NB4 (cell line): ENCODE measurements at regions not wholly inside any gene's neighbourhood (a gene's known extent, or its start where the extent isn't known, plus 50 kb on each side); places are given as distances from the start of the nearest gene placed in this dataset.

Experiments
- DNase-seq: peaks from one replicate; pipeline ENCODE4 v3.0.0; 2010; ENCODE audit warnings: low read depth
- H3K4me3 ChIP-seq: one replicate; pipeline ENCODE4 v1.5.1; 2011; ENCODE audit warnings: mild to moderate bottlenecking, low read depth, low read length, moderate library complexity
- MYC ChIP-seq: IDR thresholded peaks from 2 replicates; pipeline ENCODE4 v1.6.1; 2011; ENCODE audit warnings: low read depth, low read length
- POLR2A ChIP-seq: IDR thresholded peaks from 2 replicates; pipeline ENCODE4 v1.6.1; 2011; ENCODE audit warnings: mild to moderate bottlenecking; ENCODE audit not compliant: insufficient read length; ENCODE audit errors: extremely low read depth
- TF ChIP-seq, protein P1 (sequence below): IDR thresholded peaks from 2 replicates; pipeline ENCODE4 v1.6.1; 2011; ENCODE audit warnings: low read depth, low read length
- TF ChIP-seq, protein P2 (sequence below): IDR thresholded peaks from one replicate; pipeline ENCODE4 v1.5.1; 2012; ENCODE audit warnings: low read depth, low read length

DNA sequence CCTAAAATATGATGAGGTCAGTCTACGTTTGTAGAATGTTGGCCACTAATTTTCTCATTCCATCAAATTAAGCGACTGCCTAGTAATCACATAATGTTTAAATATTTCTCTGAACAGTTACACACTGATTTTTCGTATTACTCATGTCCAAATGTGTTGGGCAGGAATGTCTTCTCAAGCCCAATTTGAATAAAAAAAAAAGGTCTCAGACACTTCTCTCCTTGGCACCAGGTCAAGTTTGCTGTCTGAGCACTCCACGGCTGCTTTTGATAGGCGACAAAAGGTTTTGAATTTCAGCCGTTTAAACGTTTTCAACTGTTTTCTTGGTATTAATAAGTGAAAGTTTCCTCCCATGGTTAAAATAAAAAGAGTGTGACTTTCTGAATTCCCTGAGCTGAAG, 542.1 kb downstream of the IRX1 start:
- H3K4me3 ChIP-seq = no peak overlapping the region
- TF ChIP-seq MYC (no peak), POLR2A (no peak)
- TF ChIP-seq, protein P1, sequence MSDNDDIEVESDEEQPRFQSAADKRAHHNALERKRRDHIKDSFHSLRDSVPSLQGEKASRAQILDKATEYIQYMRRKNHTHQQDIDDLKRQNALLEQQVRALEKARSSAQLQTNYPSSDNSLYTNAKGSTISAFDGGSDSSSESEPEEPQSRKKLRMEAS = no peak
- TF ChIP-seq, protein P2, sequence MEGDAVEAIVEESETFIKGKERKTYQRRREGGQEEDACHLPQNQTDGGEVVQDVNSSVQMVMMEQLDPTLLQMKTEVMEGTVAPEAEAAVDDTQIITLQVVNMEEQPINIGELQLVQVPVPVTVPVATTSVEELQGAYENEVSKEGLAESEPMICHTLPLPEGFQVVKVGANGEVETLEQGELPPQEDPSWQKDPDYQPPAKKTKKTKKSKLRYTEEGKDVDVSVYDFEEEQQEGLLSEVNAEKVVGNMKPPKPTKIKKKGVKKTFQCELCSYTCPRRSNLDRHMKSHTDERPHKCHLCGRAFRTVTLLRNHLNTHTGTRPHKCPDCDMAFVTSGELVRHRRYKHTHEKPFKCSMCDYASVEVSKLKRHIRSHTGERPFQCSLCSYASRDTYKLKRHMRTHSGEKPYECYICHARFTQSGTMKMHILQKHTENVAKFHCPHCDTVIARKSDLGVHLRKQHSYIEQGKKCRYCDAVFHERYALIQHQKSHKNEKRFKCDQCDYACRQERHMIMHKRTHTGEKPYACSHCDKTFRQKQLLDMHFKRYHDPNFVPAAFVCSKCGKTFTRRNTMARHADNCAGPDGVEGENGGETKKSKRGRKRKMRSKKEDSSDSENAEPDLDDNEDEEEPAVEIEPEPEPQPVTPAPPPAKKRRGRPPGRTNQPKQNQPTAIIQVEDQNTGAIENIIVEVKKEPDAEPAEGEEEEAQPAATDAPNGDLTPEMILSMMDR = no peak
- no peak for DNase-seq

DNA sequence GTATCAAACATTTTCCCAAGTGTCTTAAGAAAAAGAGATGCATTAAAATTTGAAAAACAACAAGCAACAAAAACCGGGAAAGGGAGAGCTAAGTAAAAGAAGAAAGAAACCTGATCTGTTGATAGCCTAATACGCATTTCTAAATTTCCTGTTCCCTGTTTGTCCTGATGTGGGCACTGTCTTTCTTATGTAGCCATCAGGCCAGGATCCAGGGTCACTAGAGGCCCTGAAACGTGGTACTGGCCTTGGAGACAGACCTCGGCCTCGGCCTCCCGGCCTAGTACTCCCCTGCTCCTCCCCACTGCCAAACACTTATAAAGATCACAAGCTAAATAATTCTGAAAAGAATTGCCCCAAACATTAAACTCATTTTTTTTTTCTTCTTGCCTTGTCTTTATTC, 547.2 kb downstream of the IRX1 start:
- TF ChIP-seq POLR2A = no peak
- TF ChIP-seq MYC = no peak
- TF ChIP-seq, protein P1 = no peak
- TF ChIP-seq, protein P2 = no peak
- no peak for DNase-seq
- H3K4me3 ChIP-seq = no peak overlapping the region

DNA sequence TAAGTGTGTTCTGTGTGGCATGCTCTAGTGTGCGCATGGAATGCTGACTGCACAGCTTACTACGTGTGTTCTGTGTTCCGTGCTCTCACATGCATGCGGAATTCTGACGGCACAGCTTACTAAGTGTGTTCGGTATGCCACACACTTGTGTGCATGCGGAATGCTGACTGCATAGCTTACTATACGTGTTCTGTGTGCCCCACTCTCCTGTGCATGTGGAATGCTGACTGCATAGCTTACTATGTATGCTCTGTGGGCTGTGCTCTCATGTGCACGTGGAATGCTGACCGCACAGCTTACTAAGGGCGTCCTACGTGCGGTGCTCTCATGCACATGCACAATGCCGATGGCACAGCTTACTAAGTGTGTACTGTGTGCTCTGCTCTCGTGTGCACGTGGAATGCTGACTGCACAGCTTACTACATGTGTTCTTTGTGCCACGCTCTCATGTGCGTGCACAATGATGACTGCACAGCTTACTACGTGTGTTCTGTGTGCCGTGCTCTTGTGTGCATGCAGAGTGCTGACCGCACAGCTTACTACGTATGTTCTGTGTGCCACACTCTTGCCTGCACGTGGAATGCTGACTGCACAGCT, 548.9 kb downstream of the IRX1 start:
- TF ChIP-seq POLR2A (no peak), MYC (no peak)
- no peak for DNase-seq
- H3K4me3 ChIP-seq = no peak overlapping the region

DNA sequence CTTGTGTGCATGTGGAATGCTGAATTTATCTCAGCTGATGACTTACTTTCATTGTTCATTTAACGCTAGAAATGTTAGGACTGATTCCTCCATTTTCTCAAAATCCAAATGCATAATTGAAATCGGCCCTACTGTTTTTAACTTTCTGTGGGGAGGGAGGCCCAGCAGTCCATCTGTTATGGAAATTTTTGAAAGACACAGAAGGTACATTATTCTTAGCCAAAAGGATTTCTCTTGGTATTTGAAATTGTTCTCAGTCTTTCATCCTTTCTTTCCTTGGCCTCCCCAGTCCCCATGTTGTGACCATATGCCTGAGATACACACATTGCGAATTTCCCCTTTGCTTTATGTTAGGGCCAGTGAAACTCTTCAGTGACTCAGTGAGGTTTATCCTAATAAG, 549.9 kb downstream of the IRX1 start:
- TF ChIP-seq, protein P2 = no peak
- no peak for TF ChIP-seq MYC
- TF ChIP-seq, protein P1 = no peak
- TF ChIP-seq POLR2A = no peak
- no peak overlapping the region for H3K4me3 ChIP-seq
- no peak for DNase-seq

DNA sequence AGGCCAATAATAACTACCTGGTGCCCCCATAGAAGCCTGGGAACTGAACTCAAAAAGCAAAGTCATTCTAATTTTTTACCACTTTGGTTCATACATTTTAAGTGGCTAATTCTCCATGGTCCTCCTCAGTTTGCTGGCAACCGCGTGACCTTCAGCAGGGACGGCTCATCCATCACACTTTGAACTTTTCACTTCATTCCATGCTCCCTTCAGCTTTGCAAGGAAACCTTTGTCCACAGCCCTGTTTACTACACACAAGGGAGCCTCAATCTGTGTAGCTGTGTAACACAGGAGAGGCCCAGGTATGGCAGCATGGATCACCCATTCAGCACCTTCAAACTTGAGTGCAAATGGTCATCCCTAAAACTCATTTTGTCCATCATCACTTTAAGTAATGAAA, 552.4 kb downstream of the IRX1 start:
- TF ChIP-seq, protein P2 = no peak
- TF ChIP-seq MYC (no peak), POLR2A (no peak)
- TF ChIP-seq, protein P1 = no peak
- DNase-seq = no peak
- no peak overlapping the region for H3K4me3 ChIP-seq

DNA sequence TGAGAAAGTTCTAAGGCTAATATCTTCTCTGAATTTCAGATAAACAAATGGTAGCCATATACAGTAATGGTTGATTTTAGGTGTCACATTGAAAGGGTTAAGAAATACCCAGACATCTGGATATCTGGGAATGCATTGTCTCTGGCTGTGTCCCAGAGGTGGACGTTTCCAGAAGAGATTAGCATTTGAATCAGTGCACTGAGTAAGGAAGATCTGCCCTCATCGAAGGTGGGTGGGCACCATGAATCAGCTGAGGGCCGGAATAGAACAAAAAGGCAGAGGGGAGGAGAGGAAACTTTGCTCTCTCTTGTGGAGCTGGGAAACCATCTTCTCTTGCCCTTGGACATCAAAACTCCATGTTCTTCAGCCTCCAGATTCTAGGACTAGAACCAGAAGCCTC, 554.4 kb downstream of the IRX1 start:
- TF ChIP-seq, protein P1 = no peak
- H3K4me3 ChIP-seq = no peak overlapping the region
- DNase-seq = no peak

DNA sequence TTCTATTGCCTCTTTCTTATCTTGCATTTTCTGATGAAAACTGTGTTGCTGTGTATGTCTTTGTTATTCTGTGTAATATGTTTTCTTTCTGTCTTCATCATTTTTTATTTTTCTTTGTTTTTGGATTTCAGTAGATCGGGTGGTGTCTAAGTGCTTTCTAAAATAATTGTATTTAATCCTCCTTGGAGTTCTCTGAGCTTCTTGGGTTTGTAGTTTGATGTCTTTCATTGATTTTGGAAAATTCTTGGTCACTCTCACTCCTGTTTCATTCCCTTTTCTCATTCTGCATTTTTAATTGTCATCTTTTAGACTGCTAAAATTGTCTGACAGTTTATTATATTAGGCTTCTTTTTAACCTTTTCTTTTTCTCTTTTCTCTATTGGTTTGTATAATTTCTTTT, 560.5 kb downstream of the IRX1 start:
- no peak overlapping the region for H3K4me3 ChIP-seq
- TF ChIP-seq, protein P1 = no peak
- no peak for TF ChIP-seq POLR2A
- TF ChIP-seq, protein P2 = no peak
- no peak for TF ChIP-seq MYC
- no peak for DNase-seq
